Superior temporal gyrus (tissue), 1 donor: ENCODE measurements at regions not wholly inside any gene's neighbourhood (a gene's known extent, or its start where the extent isn't known, plus 50 kb on each side); places are given as distances from the start of the nearest gene placed in this dataset.

Experiments used
- DNase-seq: peaks from one replicate; pipeline ENCODE4 v3.0.0-alpha.2; 2016; ENCODE audit errors: extremely low spot score

DNA sequence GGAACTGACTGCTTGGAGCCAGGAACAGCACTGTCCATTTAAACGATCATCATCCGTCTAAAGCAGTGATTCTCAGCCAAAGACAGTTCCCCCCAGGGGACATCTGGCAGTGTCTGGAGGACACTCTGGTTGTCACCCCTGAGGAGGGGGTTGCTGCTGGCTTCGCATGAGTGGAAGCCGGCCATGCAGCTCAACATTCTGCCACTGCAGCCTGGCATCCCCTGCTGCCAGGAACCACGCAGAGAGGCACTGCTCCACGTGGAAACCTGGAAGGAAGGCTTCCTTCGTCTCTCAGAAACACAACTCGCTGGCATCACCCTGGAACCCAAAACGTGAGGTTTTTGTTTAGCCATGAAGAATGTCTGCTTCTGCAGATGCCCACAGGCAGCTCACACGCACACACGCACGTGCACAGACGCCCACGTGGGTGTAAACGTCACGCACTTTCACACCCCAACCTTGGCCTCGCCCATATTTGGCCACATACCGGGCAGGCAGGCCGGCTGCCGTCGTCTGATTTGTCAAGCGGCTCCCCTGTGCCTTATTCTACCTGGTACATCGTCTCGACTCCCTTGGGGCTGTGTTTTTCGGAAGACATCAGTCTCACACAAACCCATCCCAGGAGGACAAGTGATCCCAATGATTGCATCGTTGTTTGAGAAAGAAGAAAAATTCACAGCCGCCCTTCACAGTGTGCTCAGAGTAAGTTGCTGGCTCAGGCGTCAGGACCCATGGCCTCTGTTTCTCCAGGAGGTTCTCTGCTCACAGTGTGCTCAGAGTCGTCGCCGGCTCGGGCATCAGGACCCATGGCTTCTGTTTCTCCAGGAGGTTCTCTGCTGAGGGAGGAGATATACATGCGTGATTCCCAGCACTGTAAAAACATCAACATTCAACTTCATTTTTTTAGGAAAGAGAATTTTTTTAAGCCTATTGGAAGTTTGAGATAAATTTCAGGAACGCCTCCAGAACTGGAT is 127.2 kb upstream of the PPP2R2D start:
- DNase-seq, result no peak

GRCh38 chr10:131774681-131775085 is 126.1 kb upstream of the PPP2R2D start:
- no peak for DNase-seq

- no peak for DNase-seq
Observed at GRCh38 chr10:131775433-131775832, 125.4 kb upstream of the PPP2R2D start.

- DNase-seq, result no peak
Observed at GRCh38 chr10:131775833-131776232, 125.0 kb upstream of the PPP2R2D start.

DNA sequence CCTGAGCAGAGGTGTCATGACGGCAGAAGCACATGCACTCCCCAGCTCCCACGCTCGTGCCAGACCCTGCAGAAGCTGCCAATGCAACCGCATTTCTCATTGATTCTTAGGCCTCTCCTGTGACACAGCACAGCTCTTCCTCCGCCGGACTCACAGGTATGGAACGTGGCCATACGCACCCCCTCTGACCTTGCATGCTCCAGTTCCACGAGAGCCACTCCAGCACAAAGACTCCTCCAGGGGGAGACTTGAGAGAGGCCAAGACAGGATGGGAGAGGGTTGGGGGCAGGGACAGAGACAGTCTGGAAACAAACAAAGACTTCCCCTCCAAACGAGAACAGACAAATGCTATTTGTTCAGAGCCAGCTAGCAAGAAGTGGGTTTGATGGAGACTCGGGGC is 124.3 kb upstream of the PPP2R2D start:
- no peak for DNase-seq

DNA sequence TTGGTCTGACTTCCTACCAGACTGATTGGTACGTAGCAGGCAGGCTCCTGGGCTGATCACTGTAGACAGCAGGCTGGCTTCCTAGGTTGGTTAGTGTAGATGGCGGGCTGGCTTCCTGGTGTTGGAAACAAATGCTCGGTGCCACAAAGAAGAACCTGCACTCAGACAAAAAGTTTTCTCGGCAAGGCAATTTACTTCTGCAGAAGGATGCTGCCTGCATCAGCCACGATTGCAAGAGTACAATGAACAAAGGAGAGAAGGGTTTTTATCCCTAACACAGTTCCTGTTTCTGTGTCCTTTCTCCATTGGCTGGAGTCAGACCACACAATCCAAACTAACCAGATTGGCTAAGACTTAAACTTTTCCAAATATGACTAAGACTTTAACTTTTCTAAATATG is 123.6 kb upstream of the PPP2R2D start:
- DNase-seq, result no peak

- DNase-seq, result no peak
Observed at GRCh38 chr10:131777921-131778320, 122.9 kb upstream of the PPP2R2D start.

DNA sequence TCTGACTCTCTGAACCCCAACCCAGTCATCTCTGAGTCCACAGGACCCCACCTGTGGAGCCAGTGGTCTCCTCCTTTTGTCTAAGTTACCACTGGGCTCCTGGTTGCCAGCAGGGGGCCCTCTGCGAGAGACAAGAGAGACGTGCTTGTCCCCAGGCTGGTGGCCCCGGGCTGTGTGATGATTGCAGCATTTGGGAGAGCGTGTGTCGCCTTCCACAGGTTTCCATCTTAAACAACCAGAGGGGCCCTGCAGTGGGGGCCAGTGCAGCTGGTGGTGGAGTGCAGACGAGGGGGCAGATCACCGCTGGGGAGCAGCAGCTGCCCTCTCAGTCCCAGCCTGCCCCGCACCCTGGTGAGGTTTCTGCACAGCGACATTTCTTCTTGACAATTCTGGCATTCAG is 122.4 kb upstream of the PPP2R2D start:
- no peak for DNase-seq

DNA sequence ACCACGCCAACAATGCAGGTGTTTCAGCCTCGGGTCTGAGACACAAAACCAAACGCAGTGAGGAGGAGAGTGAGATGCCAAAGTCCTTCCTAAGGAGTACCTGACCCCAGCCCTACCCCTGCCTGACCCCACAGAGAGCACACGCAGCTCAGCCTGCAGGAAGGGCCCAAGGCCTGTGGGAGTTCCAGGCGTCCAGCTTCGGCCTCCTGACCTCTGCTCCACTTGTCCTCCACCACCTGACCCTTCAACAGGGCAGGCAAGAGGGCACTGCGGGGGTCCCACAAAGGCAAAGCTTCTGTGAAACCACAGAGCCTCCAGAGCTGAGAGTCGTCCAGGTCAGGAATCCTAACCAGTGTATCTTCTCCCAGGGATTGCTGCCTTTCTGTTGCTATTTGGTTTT is 122.0 kb upstream of the PPP2R2D start:
- DNase-seq, result no peak

DNA sequence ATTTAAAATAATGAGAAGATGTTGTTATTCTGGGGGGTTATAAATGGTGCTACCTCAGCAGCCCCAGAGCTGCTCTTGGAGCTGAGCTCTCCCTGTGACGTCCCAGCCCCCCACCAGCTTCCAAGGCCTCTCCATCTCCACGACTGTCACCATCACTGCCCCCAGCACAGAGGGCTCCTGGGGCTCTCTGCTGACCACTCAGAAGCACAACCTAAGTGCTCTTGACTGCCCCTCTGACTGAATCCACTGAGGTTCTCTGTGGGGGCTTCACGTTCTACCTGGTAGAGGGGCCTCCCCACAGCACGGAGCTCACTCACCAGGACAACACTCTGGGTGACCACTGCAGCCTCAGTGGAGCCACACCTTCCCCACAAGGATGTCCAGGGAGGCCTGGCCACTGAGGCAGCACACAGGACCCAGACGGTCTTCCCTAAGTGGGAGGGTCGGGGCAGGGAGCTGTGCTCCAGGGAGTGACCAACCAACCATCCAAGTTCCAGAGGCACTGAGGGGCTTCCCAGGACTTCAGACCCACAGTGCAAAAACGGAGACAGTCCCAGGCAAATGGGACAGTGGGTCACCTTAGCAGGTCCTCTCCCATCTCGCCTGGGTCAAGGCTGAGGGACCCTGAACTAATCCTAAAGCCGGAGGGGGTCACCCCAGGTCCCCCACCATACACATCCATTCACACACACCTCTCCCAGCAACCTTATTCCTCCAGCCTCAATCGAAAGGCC is 121.0 kb upstream of the PPP2R2D start:
- DNase-seq, result no peak

- DNase-seq, result no peak
Observed at GRCh38 chr10:131781076-131781475, 119.7 kb upstream of the PPP2R2D start.

GRCh38 chr10:131781791-131782190 is 119.0 kb upstream of the PPP2R2D start:
- no peak for DNase-seq

DNA sequence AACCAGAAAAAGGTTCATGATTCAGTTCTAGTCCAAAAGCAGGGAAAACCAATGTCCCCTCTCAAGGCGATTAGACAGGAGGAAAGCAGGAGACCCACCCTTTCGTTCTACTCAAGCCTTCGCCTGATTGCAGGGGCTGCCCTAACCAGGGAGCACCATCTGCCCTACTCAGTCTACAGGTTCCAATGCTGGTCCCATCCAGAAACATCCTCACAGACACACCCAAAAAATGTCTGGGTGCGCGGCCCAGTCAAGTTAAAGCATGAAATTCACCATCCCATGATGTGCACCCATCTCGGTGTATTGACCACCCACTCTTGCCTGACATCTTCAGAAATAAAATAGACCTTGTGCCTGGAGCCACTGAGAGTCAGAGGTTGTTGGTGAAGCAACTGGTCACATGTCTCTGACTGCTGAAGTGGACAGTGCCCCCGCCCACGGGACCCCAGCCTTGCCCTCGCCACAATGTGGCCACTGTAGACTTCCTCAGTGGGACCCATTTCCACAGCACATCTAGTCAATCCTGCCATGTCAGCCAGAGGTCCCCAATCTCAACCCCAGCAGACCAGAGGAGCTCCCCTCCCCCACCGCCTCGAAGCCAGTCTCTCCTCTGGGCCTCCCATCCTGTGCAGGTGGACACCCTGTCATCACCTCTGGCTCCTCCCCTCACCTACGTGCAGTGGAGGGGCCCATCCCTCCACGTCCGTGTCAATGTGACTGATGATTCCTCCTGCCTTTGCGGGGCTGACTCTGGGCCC is 116.3 kb upstream of the PPP2R2D start:
- DNase-seq, result no peak

- no peak for DNase-seq
Observed at GRCh38 chr10:131785121-131785460, 115.7 kb upstream of the PPP2R2D start.

DNA sequence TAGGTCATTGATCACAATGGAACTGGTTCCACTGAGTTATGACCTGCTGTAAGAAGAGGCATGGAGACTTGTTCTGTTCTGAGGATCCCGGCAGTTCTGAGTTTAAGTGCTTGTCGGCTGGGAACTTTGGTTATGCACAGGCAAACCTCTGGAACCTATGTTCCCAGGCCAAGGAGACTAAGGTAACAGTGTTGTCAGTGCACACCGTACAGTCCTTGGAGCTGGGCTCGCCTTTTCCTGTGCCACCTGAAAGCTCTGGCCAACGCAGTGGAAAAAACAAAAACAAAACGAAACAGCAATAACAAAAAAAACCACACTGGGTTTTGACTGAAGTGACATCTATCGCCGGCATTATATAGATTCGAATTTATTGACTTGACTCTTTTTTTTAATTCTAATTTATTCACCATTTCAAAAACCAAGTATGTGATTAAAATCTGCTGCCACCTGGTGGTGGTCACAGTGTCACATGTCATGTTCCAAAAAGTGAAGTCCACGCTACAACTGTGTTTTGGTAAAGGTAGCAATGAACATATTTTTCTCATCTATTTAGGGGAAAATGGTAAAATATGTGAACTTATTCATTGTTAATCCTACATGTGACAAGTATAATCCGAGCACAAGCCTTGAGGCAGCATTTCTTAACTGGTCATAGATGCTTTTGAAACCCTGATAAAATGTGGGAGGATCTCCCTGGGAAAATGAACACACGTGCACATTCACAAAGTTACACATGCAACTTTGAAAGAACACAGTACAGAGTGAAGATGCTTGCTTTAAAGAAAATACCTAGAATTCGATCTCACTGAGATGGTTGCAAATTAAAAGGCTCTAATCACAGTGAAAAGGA is 113.8 kb upstream of the PPP2R2D start:
- peak; percentile 87 for DNase-seq

DNA sequence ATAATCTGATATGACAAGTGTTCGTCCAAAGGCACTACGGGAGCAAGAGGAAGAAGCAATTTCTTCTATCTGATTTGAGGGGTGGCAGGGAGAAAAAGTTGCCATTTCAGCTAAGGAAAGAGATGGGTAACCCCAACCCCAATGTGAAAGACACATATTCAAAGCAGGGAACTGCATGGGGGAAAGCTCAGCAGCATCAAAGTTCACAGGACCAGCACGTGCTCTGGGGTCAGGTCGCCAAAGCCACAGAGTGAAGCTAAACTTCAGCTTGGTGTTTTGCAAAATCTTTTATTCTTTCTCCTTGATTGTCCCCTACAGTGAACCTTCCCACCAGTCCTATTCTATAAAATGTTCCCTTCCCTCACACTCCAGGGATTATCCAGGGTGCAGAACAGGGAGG is 112.8 kb upstream of the PPP2R2D start:
- DNase-seq, result no peak

GRCh38 chr10:131788386-131788785 is 112.4 kb upstream of the PPP2R2D start:
- no peak for DNase-seq

GRCh38 chr10:131789516-131789915 is 111.3 kb upstream of the PPP2R2D start:
- DNase-seq, result no peak

DNA sequence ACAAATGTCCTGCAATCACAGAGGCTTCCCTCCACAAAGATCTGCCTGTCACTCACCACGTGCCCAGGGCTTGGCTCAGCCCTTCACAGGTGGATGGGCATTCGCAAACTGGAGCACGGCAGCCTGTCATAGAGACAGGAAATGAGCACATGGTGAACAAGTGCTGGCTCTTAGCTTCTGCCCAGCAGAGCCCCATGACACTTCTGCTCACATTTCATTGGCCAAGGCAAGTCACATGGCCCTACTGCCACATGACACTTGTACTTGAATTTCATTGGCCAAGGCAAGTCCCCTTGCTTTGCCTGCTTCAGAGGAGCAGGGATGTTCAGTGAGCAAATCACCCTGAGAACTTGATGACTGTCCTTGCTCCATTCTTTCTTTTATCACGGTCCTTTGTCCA is 110.8 kb upstream of the PPP2R2D start:
- no peak for DNase-seq

DNA sequence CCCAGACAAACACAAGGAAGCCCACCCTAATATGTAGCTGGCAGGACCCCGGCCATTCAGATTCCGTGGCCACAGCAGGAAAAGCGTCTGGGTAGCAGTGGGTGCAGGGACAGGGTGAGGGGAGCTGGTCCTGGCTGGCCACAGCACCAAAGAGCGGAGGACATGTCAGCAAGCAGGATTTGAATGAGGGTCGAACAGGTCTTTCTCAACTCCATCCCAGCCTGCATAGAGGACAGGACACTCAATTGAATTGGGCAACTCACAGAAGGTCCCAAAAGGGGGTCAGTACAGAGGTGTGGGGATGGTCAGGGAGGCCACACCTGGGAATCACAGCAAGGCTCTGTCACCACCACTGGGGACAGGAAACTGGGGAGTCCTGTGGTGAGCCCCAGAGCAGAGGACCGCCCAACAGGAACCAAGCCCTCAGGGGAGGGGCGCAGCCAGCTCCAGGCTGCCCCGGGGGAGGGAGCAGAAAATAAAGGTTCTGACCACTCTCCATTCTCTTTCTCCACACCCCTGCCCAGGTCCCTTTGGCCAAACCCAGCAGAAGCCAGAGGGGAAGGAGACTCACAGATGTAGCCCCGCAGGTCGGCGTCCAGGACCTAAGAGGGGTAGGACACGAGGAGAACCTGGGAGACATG is 108.7 kb upstream of the PPP2R2D start:
- DNase-seq, result no peak

GRCh38 chr10:131792809-131793208 is 108.0 kb upstream of the PPP2R2D start:
- no peak for DNase-seq
